Common myeloid progenitor, CD34-positive (primary cell): ENCODE measurements at regions not wholly inside any gene's neighbourhood (a gene's known extent, or its start where the extent isn't known, plus 50 kb on each side); places are given as distances from the start of the nearest gene placed in this dataset.

Experiments used
- CTCF ChIA-PET: fragments of 350-600 bp; sonication (Branson Sonifier 250); formaldehyde crosslinking; loops from one replicate; lab custom pipeline; 2021; ENCODE audit warnings: antibody characterized with exemption; lab: Charles Lee
- POLR2A ChIA-PET: fragments of 350-600 bp; sonication (Branson Sonifier 250); formaldehyde crosslinking; loops from one replicate; lab custom pipeline; 2021; ENCODE audit warnings: antibody characterized with exemption; lab: Charles Lee
- DNase-seq, 3 donors: peaks; one replicate each; pipeline versions ENCODE4 v3.0.0 to v3.0.0-alpha.2; 2013
- H3K27ac ChIP-seq, 2 experiments: 1 replicate in 1 of 2; 2 replicates in 1 of 2; pipeline ENCODE4 v1.7.0; 2013; ENCODE audit warnings: inconsistent platforms in 2 of 2, low read length in 2 of 2, mild to moderate bottlenecking in 2 of 2, low read depth in 1 of 2, moderate library complexity in 1 of 2; ENCODE audit not compliant: severe bottlenecking in 2 of 2, insufficient read depth in 1 of 2, poor library complexity in 1 of 2
- H3K27me3 ChIP-seq, 5 experiments: replicated peaks in 2 of 5; 1 replicate in 3 of 5; 2 replicates in 2 of 5; pipeline versions ENCODE4 v1.6.1 to v1.7.0; 2013; ENCODE audit warnings: low read length in 4 of 5, mild to moderate bottlenecking in 2 of 5, moderate library complexity in 2 of 5, inconsistent platforms in 1 of 5; ENCODE audit not compliant: insufficient read depth in 5 of 5, control insufficient read depth in 4 of 5
- H3K36me3 ChIP-seq, 4 experiments: 1 replicate in 2 of 4; 2 replicates in 2 of 4; pipeline versions ENCODE4 v1.6.1 to v1.7.0; 2013; ENCODE audit warnings: low read length in 3 of 4, control low read depth in 1 of 4, mild to moderate bottlenecking in 1 of 4; ENCODE audit not compliant: control insufficient read depth in 4 of 4, insufficient read depth in 4 of 4
- H3K4me1 ChIP-seq, 4 experiments: 1 replicate in 3 of 4; 2 replicates in 1 of 4; pipeline versions ENCODE4 v1.6.1 to v1.7.1; 2013; ENCODE audit warnings: low read length in 3 of 4, mild to moderate bottlenecking in 3 of 4, control low read depth in 1 of 4, inconsistent platforms in 1 of 4, moderate library complexity in 1 of 4; ENCODE audit not compliant: control insufficient read depth in 4 of 4, insufficient read depth in 4 of 4; ENCODE audit errors: control extremely low read depth in 1 of 4
- H3K4me3 ChIP-seq, 7 experiments: 1 replicate in 4 of 7; 2 replicates in 3 of 7; pipeline versions ENCODE4 v1.5.1 to v1.7.0; 2013; ENCODE audit warnings: mild to moderate bottlenecking in 7 of 7, low read length in 6 of 7, moderate library complexity in 6 of 7, inconsistent platforms in 2 of 7, low read depth in 2 of 7, control low read depth in 1 of 7; ENCODE audit not compliant: insufficient read depth in 4 of 7, control insufficient read depth in 1 of 7; ENCODE audit errors: extremely low read depth in 1 of 7
- H3K9me3 ChIP-seq, 5 experiments: 1 replicate in 4 of 5; 2 replicates in 1 of 5; pipeline versions ENCODE4 v1.6.1 to v1.7.1; 2013; ENCODE audit warnings: low read length in 4 of 5, mild to moderate bottlenecking in 2 of 5, inconsistent platforms in 1 of 5, low read depth in 1 of 5, moderate library complexity in 1 of 5; ENCODE audit not compliant: control insufficient read depth in 4 of 5, insufficient read depth in 2 of 5; ENCODE audit errors: control extremely low read depth in 1 of 5
- WGBS: methylation state at CpG from one replicate; pipeline ENCODE4 v1.1.5; 2013; ENCODE audit not compliant: insufficient coverage; 5-methylcytosine and 5-hydroxymethylcytosine counted together

GRCh38 chr7:25625306-25625992 lies 397.2 kb upstream of the NPVF start:
- 0% methylated on average over 2 of the region's 5 CpGs for WGBS
- Histone ChIP-seq H3K4me3 (no peak overlapping the region), H3K27ac (no peak overlapping the region), H3K4me1 (peaks cover 10 to 21% (median 14%) of the 10 kb centered on the region in 4 experiments), H3K36me3 (no peaks in the 10 kb centered on the region), H3K9me3 (no peaks in the 10 kb centered on the region), H3K27me3 (no peaks in the 10 kb centered on the region)
- CTCF ChIA-PET: no interaction called here
- DNase-seq: peak; percentile 46 to 87 (median 81)
- POLR2A ChIA-PET: interaction anchor here (0.7 kb wide), 1 partner anchor 12 kb away, joined by 3 read pairs; no protein-coding TSS in a partner anchor

DNA sequence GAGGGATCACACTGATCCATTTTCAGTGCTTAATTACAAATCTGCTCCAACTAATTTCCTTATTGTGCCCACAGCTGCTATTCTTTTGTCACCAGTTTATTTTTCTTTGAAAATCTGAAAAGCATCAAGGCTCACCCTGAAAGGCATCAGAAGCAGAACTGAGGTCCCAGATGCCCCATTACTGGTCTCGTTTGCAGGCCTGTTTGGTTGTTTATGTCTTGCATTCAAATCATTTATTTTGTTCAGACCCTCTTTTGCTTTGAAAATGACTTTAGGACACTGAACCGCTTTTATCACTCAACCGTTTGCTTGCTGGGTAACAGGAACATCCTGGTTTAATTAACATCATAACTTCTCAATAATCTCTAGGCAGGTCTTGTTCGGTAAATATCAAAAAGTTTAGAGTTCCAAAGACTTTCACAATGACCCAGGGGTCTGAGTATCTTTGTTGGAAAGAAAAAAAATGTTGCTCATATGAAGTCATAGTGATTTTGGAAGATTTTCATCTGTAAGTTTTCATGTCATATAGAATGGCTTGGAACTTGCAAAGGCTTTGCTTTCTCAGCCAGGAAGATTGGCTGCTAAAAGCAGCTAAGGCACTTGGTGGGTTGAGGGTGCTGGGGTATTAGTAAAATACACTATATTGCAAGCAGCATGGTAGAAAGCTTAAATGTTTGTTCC lies 398.3 kb upstream of the NPVF start:
- ChIA-PET POLR2A (no interaction called here), CTCF (no interaction called here)
- DNase-seq: no peak
- H3K27me3 ChIP-seq: no peaks in the 10 kb centered on the region
- H3K4me3 ChIP-seq: no peak overlapping the region
- H3K36me3 ChIP-seq: no peaks in the 10 kb centered on the region
- H3K9me3 ChIP-seq: no peaks in the 10 kb centered on the region
- 96% methylated on average over 3 of the region's 4 CpGs for WGBS
- peaks cover 4 to 14% (median 10%) of the 10 kb centered on the region in 4 experiments for H3K4me1 ChIP-seq
- H3K27ac ChIP-seq: no peak overlapping the region

GRCh38 chr7:25628446-25628845 lies 400.2 kb upstream of the NPVF start:
- ChIA-PET POLR2A (no interaction called here), CTCF (no interaction called here)
- no peak overlapping the region for H3K27ac ChIP-seq
- H3K4me3 ChIP-seq: no peak overlapping the region
- H3K36me3 ChIP-seq: no peaks in the 10 kb centered on the region
- DNase-seq: no peak
- WGBS: 96% methylated on average over 3 of the region's 3 CpGs
- no peaks in the 10 kb centered on the region for H3K27me3 ChIP-seq
- H3K9me3 ChIP-seq: no peaks in the 10 kb centered on the region
- H3K4me1 ChIP-seq: peaks cover 4 to 14% (median 10%) of the 10 kb centered on the region in 4 experiments

DNA sequence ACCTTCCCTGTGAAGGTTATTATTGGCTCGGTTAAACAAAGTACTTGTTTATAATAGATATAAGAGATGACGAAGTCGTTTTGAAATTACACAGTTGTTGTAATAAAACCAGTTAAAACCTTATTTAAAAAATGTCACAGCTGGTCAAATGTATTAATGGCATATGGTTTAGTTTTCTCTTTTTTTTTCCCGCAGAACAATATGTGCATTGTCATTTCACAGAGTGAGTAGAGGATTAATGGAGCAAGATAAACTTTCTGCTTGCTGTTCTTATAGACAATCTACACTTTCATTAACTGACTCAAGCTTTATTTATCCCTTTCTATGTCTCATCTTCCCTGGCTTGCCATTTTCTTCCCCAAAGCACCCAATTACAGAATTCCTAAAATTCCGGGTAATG lies 404.3 kb upstream of the NPVF start:
- Histone ChIP-seq H3K4me3 (no peak overlapping the region), H3K27ac (no peak overlapping the region), H3K9me3 (peaks cover 0 to 2% (median 0%) of the 10 kb centered on the region in 5 experiments), H3K4me1 (no peaks in the 10 kb centered on the region), H3K27me3 (no peaks in the 10 kb centered on the region), H3K36me3 (no peaks in the 10 kb centered on the region)
- ChIA-PET POLR2A (no interaction called here), CTCF (interaction anchor here (1.4 kb wide), 1 partner anchor 10 kb away, joined by 3 read pairs; no protein-coding TSS in a partner anchor)
- DNase-seq: no peak
- no CpG with 5 or more reads among the region's 5 CpGs for WGBS

DNA sequence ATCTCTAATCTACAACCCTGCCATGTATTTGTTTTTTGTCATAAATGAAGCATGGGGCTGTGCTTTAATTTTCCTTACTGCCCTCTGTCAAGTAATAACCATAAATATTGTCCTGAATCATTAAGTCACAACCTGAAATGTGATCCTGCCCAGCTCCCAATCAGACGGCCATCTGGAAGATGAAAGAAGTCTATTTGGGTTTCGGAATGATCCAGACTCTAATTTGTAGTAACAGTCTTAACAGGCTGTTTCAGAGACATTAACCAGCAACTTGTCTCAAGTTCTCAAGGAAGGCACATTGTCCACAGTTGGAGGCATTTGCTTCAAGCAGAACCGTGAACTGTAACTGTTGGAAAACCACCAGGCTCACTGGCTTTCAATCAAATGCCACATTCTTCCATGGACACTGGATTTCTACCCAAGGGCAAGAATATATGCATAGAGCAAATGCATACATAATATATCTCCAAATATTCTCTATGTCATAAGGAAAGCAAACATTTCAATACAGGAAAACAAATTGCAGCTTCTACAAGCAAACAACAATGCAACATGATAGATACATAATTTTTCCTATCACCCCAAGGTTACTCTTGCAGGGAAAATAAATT lies 405.2 kb upstream of the NPVF start:
- 94% methylated on average over 3 of the region's 3 CpGs for WGBS
- CTCF ChIA-PET: no interaction called here
- DNase-seq: no peak
- Histone ChIP-seq H3K4me3 (no peak overlapping the region), H3K36me3 (no peaks in the 10 kb centered on the region), H3K27ac (no peak overlapping the region), H3K27me3 (no peaks in the 10 kb centered on the region), H3K4me1 (peaks cover 2 to 7% (median 4%) of the 10 kb centered on the region in 4 experiments), H3K9me3 (peaks cover 0 to 2% (median 0%) of the 10 kb centered on the region in 5 experiments)
- POLR2A ChIA-PET: no interaction called here

GRCh38 chr7:25636168-25636567 lies 407.9 kb upstream of the NPVF start:
- Histone ChIP-seq H3K9me3 (peaks cover 0 to 2% (median 0%) of the 10 kb centered on the region in 5 experiments), H3K36me3 (no peaks in the 10 kb centered on the region), H3K4me3 (no peak overlapping the region), H3K27me3 (no peaks in the 10 kb centered on the region), H3K27ac (no peak overlapping the region), H3K4me1 (peaks cover 2 to 11% (median 8%) of the 10 kb centered on the region in 4 experiments)
- WGBS: 93% methylated on average over 7 of the region's 9 CpGs
- POLR2A ChIA-PET: no interaction called here
- CTCF ChIA-PET: interaction anchor here (0.6 kb wide), 1 partner anchor 48 kb away, joined by 3 read pairs; no protein-coding TSS in a partner anchor
- DNase-seq: no peak
